ENCODE measurements at regions not wholly inside any gene's neighbourhood (a gene's known extent, or its start where the extent isn't known, plus 50 kb on each side); places are given as distances from the start of the nearest gene placed in this dataset.
A peak's percentile ranks its signal among the peaks of the same experiment; 100 is the strongest.

- no peaks in the 10 kb centered on the region for H3K4me1 ChIP-seq (replicated peaks in 1 of 4; ENCODE audit: control insufficient read depth in 3 of 4, insufficient read depth in 4 of 4, low read length in 3 of 4)
- H2BK20ac ChIP-seq (ENCODE audit: low read length): no peak overlapping the region
- WGBS, 2 experiments (ENCODE audit: extremely low coverage in 1 of 2, insufficient coverage in 1 of 2, insufficient read length in 1 of 2, insufficient replicate concordance in 2 of 2, low coverage in 1 of 2, low lambda C conversion rate in 2 of 2, missing lambda C conversion rate in 1 of 2): 68% methylated on average over 4 of the region's 4 CpGs; no CpG with 5 or more reads in 1 of the 2 experiments
- POLR2A ChIA-PET (ENCODE audit: partially characterized antibody): no interaction called here
- no peak overlapping the region for H4K5ac ChIP-seq (ENCODE audit: insufficient read length, low read depth, low read length)
- no peaks in the 10 kb centered on the region for H3K23me2 ChIP-seq (ENCODE audit: low read depth, low read length)
- H3K9me3 ChIP-seq (ENCODE audit: insufficient read depth in 2 of 2, low read depth in 1 of 2, low read length in 1 of 2): no peaks in the 10 kb centered on the region
- H4K20me1 ChIP-seq (replicated peaks in 1 of 2; ENCODE audit: control insufficient read depth in 1 of 2, insufficient read depth in 2 of 2, low read length in 2 of 2): no peaks in the 10 kb centered on the region
- no peak overlapping the region for H2BK5ac ChIP-seq (ENCODE audit: low read depth, low read length)
- CTCF ChIA-PET (ENCODE audit: partially characterized antibody): interaction anchor here (0.6 to 1.5 kb wide), 8 partner anchors 14 to 510 kb away, joined by 3 to 5 read pairs (median 3); no protein-coding TSS in a partner anchor
- no peak overlapping the region for H2BK15ac ChIP-seq (ENCODE audit: low read length)
- H4K8ac ChIP-seq (ENCODE audit: extremely low read depth, insufficient read depth, low read length): no peak overlapping the region
- H3K27me3 ChIP-seq (replicated peaks in 1 of 4; ENCODE audit: control insufficient read depth in 3 of 4, extremely low read depth in 1 of 4, insufficient read depth in 3 of 4, low read length in 3 of 4): no peaks in the 10 kb centered on the region
- no peak overlapping the region for H3K14ac ChIP-seq (ENCODE audit: insufficient read length)
- H4K91ac ChIP-seq (replicated peaks; ENCODE audit: insufficient read length, low read length): no peak overlapping the region
- H3K4me2 ChIP-seq (ENCODE audit: insufficient read depth in 1 of 2, low read depth in 2 of 2, low read length in 2 of 2): no peak overlapping the region
- no peak overlapping the region for H3K23ac ChIP-seq (ENCODE audit: insufficient read length)
- H2AFZ ChIP-seq (ENCODE audit: low read length): no peak overlapping the region
- no peak overlapping the region for H3K9ac ChIP-seq (replicated peaks in 1 of 4; ENCODE audit: extremely low read depth in 1 of 4, low read depth in 3 of 4, low read length in 3 of 4)
- no peak overlapping the region for H2BK120ac ChIP-seq (replicated peaks; ENCODE audit: low read depth, low read length)
- peak in 1 of 2 experiments; percentile 21 for DNase-seq (ENCODE audit: low read depth in 1 of 2, low spot score in 2 of 2)
- H3K36me3 ChIP-seq (ENCODE audit: control insufficient read depth in 2 of 4, insufficient read depth in 4 of 4, low read length in 3 of 4): no peaks in the 10 kb centered on the region
- FAIRE-seq: no peak
- no peak overlapping the region for H3K18ac ChIP-seq (ENCODE audit: extremely low read depth, low read length)
- H3K4me3 ChIP-seq (ENCODE audit: extremely low read depth in 1 of 4, insufficient read depth in 2 of 4, low read depth in 3 of 4, low read length in 4 of 4): no peak overlapping the region
- no peaks in the 10 kb centered on the region for H3K79me1 ChIP-seq (ENCODE audit: low read depth, low read length)
- no peaks in the 10 kb centered on the region for H3K79me2 ChIP-seq (ENCODE audit: control insufficient read depth in 1 of 2, insufficient read depth in 2 of 2, low read length in 2 of 2)
- H2AK5ac ChIP-seq (ENCODE audit: low read depth, low read length): no peak overlapping the region
- no peak overlapping the region for H3K56ac ChIP-seq (replicated peaks; ENCODE audit: insufficient read length, low read depth, low read length)
- no peak overlapping the region for H3K27ac ChIP-seq (ENCODE audit: low read depth, low read length)
- H3K4ac ChIP-seq (replicated peaks; ENCODE audit: insufficient read length, low read depth, low read length): no peak overlapping the region
- H2BK12ac ChIP-seq (ENCODE audit: low read depth, low read length): no peak overlapping the region
- no peak for TF ChIP-seq HDAC6 (IDR thresholded peaks at IDR 0.05; ENCODE audit: low read depth, low read length)
- TF ChIP-seq RAD21 (IDR thresholded peaks at IDR 0.05 in 1 of 2, conservative IDR thresholded peaks at IDR 0.05 in 1 of 2; ENCODE audit: low read depth in 2 of 2, low read length in 2 of 2): peak in 1 of 2 experiments; percentile 28; a peak in 1 of 4 replicates
- TF ChIP-seq SRF (IDR thresholded peaks at IDR 0.05; ENCODE audit: low read depth, low read length): no peak
- no peak for TF ChIP-seq BRCA1 (IDR thresholded peaks at IDR 0.05; ENCODE audit: low read depth, low read length)
- TF ChIP-seq BACH1 (IDR thresholded peaks at IDR 0.05; ENCODE audit: low read length): no peak
- no peak for TF ChIP-seq MAFK (IDR thresholded peaks at IDR 0.05; ENCODE audit: low read depth, low read length)
- TF ChIP-seq GABPA (IDR thresholded peaks at IDR 0.05; ENCODE audit: borderline replicate concordance, insufficient read depth, low read length): no peak
- peak; percentile 10 to 41 (median 25); a peak in 3 of 4 replicates for TF ChIP-seq CTCF (IDR thresholded peaks at IDR 0.05; ENCODE audit: control extremely low read depth in 1 of 3, insufficient read depth in 1 of 3, low read depth in 1 of 3, low read length in 3 of 3)
- no peak for TF ChIP-seq YY1 (IDR thresholded peaks at IDR 0.05; ENCODE audit: low read depth, low read length)
- TF ChIP-seq JUND (IDR thresholded peaks at IDR 0.05; ENCODE audit: low read length): no peak
- TF ChIP-seq SP2 (IDR thresholded peaks at IDR 0.05; ENCODE audit: low read length): no peak
- TF ChIP-seq SP4 (IDR thresholded peaks at IDR 0.05; ENCODE audit: low read length): no peak
- TF ChIP-seq CEBPB (IDR thresholded peaks at IDR 0.05; ENCODE audit: low read depth, low read length): no peak
Measured at GRCh38 chr21:31609081-31609480, 50.4 kb upstream of the SOD1 start.
